H1 (cell line): ENCODE measurements at regions not wholly inside any gene's neighbourhood (a gene's known extent, or its start where the extent isn't known, plus 50 kb on each side); places are given as distances from the start of the nearest gene placed in this dataset.

Experiments
- ATF3 ChIP-seq: IDR thresholded peaks from 2 replicates; pipeline ENCODE4 v1.6.1; 2011; ENCODE audit warnings: low read depth, mild to moderate bottlenecking, low read length; ENCODE audit not compliant: insufficient read depth
- CTBP2 ChIP-seq: IDR thresholded peaks from 2 replicates; pipeline ENCODE4 v1.7.0; 2011; ENCODE audit warnings: borderline replicate concordance, mild to moderate bottlenecking, moderate library complexity, mixed read lengths, low read length; ENCODE audit not compliant: insufficient read depth, insufficient read length
- MAFK ChIP-seq: IDR thresholded peaks from 2 replicates; pipeline ENCODE4 v1.6.1; 2012; ENCODE audit warnings: low read depth, mild to moderate bottlenecking, improper control_type of control experiment, low read length
- SIN3A ChIP-seq, 2 experiments: IDR thresholded peaks in 1 of 2; conservative IDR thresholded peaks in 1 of 2; 2 replicates each; pipeline ENCODE4 v1.6.1; 2011 to 2012; ENCODE audit warnings: low read length in 2 of 2, improper control_type of control experiment in 1 of 2, low read depth in 1 of 2, mild to moderate bottlenecking in 1 of 2
- TCF12 ChIP-seq: IDR thresholded peaks from 2 replicates; pipeline ENCODE4 v1.6.1; 2011; ENCODE audit warnings: low read depth, mild to moderate bottlenecking, low read length

- TF ChIP-seq SIN3A (conservative IDR thresholded peaks at IDR 0.05 in 1 of 2, IDR thresholded peaks at IDR 0.05 in 1 of 2; ENCODE audit: low read depth in 1 of 2, low read length in 2 of 2) (no peak), TCF12 (no peak), MAFK (no peak), ATF3 (no peak), CTBP2 (no peak)
Measured at GRCh38 chr4:79604152-79604551, 196.1 kb upstream of the GK2 start (continued).
